Osteoblast (primary cell): ENCODE measurements at regions not wholly inside any gene's neighbourhood (a gene's known extent, or its start where the extent isn't known, plus 50 kb on each side); places are given as distances from the start of the nearest gene placed in this dataset.
A peak's percentile ranks its signal among the peaks of the same experiment; 100 is the strongest.

Source experiments
- DNase-seq: peaks from one replicate; pipeline ENCODE4 v3.0.0; 2011; ENCODE audit warnings: low spot score, mixed read lengths; ENCODE audit not compliant: insufficient read length; ENCODE audit errors: missing footprints
- H2AFZ ChIP-seq: 2 replicates; pipeline ENCODE4 v1.6.0; 2011; ENCODE audit warnings: mild to moderate bottlenecking, low read length
- H3K27ac ChIP-seq: 2 replicates; pipeline ENCODE4 v1.5.1; 2011; ENCODE audit warnings: mild to moderate bottlenecking, low read depth, low read length, moderate library complexity
- H3K27me3 ChIP-seq: 2 replicates; pipeline ENCODE4 v1.6.0; 2012; ENCODE audit warnings: mild to moderate bottlenecking, control low read depth, inconsistent platforms, low read length, moderate library complexity; ENCODE audit not compliant: insufficient read depth
- H3K36me3 ChIP-seq: 2 replicates; pipeline ENCODE4 v1.5.1; 2011; ENCODE audit warnings: mild to moderate bottlenecking, low read length, control low read depth, moderate library complexity; ENCODE audit not compliant: insufficient read depth
- H3K4me1 ChIP-seq: 2 replicates; pipeline ENCODE4 v1.5.1; 2011; ENCODE audit warnings: mild to moderate bottlenecking, low read length, control low read depth, moderate library complexity; ENCODE audit not compliant: insufficient read depth
- H3K4me2 ChIP-seq: 2 replicates; pipeline ENCODE4 v1.6.0; 2011; ENCODE audit warnings: mild to moderate bottlenecking, low read length; ENCODE audit not compliant: insufficient read depth
- H3K4me3 ChIP-seq: fragments of 200-600 bp; sonication (generic); 3 replicates; pipeline ENCODE4 v1.5.1; 2012; ENCODE audit warnings: mild to moderate bottlenecking, low read length, inconsistent platforms; ENCODE audit not compliant: insufficient read depth
- H3K79me2 ChIP-seq: 2 replicates; pipeline ENCODE4 v1.6.0; 2012; ENCODE audit warnings: mild to moderate bottlenecking, low read length, control low read depth, inconsistent platforms; ENCODE audit not compliant: insufficient read depth
- H3K9me3 ChIP-seq: 2 replicates; pipeline ENCODE4 v1.5.1; 2011; ENCODE audit warnings: low read depth, low read length, control low read depth
- H4K20me1 ChIP-seq: 2 replicates; pipeline ENCODE4 v1.6.0; 2012; ENCODE audit warnings: mild to moderate bottlenecking, low read length, control low read depth; ENCODE audit not compliant: insufficient read depth
- TF ChIP-seq, protein P1 (sequence below): IDR thresholded peaks from 2 replicates; pipeline ENCODE4 v1.5.1; 2011; ENCODE audit warnings: mild to moderate bottlenecking, low read depth, low read length, moderate library complexity; ENCODE audit errors: extremely low read depth

DNA sequence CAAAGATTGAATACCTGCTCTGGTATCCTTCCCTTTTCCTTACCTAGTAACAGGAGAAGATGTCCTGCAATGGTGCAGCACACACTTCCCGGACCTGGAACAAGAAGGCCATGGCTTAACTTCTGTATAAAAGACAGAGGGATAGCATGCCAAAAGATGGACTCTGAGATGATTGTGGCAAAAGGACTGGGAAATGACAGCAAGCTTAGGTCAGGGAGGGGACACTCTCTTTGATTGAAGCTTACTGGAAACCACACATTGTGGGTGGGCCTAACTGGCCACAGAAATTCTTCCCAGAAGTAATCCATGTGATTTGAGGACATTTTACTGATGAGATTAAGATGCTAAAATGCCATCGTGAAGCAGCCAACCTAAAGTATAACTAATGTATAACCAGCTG, 71.0 kb upstream of the OTUD4 start:
- no peak overlapping the region for H3K27ac ChIP-seq
- TF ChIP-seq, protein P1, sequence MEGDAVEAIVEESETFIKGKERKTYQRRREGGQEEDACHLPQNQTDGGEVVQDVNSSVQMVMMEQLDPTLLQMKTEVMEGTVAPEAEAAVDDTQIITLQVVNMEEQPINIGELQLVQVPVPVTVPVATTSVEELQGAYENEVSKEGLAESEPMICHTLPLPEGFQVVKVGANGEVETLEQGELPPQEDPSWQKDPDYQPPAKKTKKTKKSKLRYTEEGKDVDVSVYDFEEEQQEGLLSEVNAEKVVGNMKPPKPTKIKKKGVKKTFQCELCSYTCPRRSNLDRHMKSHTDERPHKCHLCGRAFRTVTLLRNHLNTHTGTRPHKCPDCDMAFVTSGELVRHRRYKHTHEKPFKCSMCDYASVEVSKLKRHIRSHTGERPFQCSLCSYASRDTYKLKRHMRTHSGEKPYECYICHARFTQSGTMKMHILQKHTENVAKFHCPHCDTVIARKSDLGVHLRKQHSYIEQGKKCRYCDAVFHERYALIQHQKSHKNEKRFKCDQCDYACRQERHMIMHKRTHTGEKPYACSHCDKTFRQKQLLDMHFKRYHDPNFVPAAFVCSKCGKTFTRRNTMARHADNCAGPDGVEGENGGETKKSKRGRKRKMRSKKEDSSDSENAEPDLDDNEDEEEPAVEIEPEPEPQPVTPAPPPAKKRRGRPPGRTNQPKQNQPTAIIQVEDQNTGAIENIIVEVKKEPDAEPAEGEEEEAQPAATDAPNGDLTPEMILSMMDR: no peak

DNA sequence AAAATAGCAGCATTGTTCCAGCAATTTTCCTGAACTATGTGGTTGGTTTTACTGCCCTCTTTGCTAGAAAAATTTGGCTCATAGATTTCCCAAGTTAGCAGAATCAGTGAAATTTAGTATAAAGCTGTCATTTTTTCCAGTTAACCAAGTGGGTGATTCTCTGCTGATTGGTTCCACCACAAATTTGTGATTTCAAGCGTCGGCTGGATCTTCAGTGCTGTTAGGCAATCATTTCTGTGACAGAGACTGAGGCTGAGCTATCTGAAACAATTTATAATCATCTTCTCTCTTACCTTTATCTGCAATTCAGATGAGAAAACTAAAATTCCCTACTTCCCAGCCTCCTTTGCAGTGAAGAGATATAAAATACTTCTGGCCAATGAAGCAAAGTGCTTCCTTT, 68.6 kb upstream of the OTUD4 start:
- no peak for DNase-seq
- no peaks in the 10 kb centered on the region for H3K36me3 ChIP-seq
- TF ChIP-seq, protein P1: no peak
- no peak overlapping the region for H2AFZ ChIP-seq
- H3K27ac ChIP-seq: no peak overlapping the region
- H3K9me3 ChIP-seq: no peaks in the 10 kb centered on the region
- no peak overlapping the region for H3K4me2 ChIP-seq
- no peaks in the 10 kb centered on the region for H3K79me2 ChIP-seq
- H4K20me1 ChIP-seq: no peaks in the 10 kb centered on the region
- H3K27me3 ChIP-seq: peaks cover 23% of the 10 kb centered on the region
- no peaks in the 10 kb centered on the region for H3K4me1 ChIP-seq
- H3K4me3 ChIP-seq: no peak overlapping the region

More for the DNA sequence above, 71.0 kb upstream of the OTUD4 start:
- no peaks in the 10 kb centered on the region for H3K9me3 ChIP-seq
- H3K79me2 ChIP-seq: no peaks in the 10 kb centered on the region
- H3K4me3 ChIP-seq: no peak overlapping the region
- peaks cover 23% of the 10 kb centered on the region for H3K27me3 ChIP-seq
- no peaks in the 10 kb centered on the region for H3K36me3 ChIP-seq
- H3K4me1 ChIP-seq: no peaks in the 10 kb centered on the region
- H4K20me1 ChIP-seq: no peaks in the 10 kb centered on the region
- DNase-seq: no peak
- no peak overlapping the region for H3K4me2 ChIP-seq
- no peak overlapping the region for H2AFZ ChIP-seq

DNA sequence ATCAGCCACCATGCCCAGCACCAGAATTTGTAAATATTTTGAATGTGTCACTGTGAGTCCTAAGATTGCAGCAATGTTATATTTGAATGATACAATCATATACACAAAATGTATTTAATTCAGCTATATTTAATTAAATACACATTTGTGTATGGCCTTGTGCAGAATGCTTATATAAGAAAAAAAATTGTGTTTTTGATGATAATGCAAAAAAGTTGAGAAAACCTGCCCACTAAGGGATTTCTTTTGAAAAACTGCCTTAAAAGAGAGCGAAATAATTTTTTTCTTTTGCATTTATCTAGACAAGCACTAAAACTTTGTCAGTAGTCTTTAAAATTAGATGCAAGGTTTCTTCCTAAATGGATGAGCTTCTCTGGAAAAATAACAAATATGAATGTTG, 68.1 kb upstream of the OTUD4 start:
- no peaks in the 10 kb centered on the region for H3K9me3 ChIP-seq
- H3K4me3 ChIP-seq: no peak overlapping the region
- no peak overlapping the region for H3K4me2 ChIP-seq
- H4K20me1 ChIP-seq: no peaks in the 10 kb centered on the region
- no peaks in the 10 kb centered on the region for H3K36me3 ChIP-seq
- H2AFZ ChIP-seq: no peak overlapping the region
- DNase-seq: no peak
- H3K27ac ChIP-seq: no peak overlapping the region
- no peaks in the 10 kb centered on the region for H3K4me1 ChIP-seq
- H3K79me2 ChIP-seq: no peaks in the 10 kb centered on the region
- TF ChIP-seq, protein P1: no peak
- H3K27me3 ChIP-seq: peaks cover 24% of the 10 kb centered on the region

DNA sequence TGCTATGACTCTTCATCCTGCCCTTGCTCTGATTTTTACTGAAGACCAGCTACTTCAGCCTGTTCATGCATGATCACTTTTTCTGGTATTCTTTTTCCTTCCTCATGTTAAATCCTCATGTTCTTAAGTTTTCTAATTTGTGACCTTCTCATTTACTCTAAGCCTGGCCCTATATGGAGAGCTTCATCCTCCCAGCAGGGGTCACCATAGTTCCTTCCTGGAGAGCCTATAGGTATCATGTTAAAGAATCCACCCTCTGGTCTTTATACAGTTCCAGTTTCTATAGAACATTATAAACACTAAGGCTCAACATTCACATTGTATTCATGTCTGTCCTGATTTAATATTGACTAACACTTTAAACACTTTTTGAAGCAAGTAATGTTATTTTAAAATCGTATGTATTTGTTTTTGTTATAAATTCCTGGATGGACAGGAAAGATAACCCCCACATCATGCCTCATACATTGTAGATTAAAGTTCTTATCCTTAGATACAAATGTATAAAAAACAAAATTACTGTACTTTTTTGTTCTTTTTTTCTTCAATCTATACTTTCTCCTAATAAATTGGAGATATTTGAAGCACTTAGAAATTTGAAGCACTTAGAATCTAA, 53.8 kb upstream of the OTUD4 start:
- no peaks in the 10 kb centered on the region for H4K20me1 ChIP-seq
- H3K4me1 ChIP-seq: peaks cover 25% of the 10 kb centered on the region
- TF ChIP-seq, protein P1: peak; percentile 81
- H3K36me3 ChIP-seq: no peaks in the 10 kb centered on the region
- no peaks in the 10 kb centered on the region for H3K27me3 ChIP-seq
- no peak overlapping the region for H3K27ac ChIP-seq
- H3K9me3 ChIP-seq: no peaks in the 10 kb centered on the region
- no peak overlapping the region for H3K4me2 ChIP-seq
- peak overlapping the region; percentile 34 for H2AFZ ChIP-seq
- H3K79me2 ChIP-seq: no peaks in the 10 kb centered on the region
- peak; percentile 87 for DNase-seq
- H3K4me3 ChIP-seq: no peak overlapping the region
